GM12878 (cell line): ENCODE measurements at regions not wholly inside any gene's neighbourhood (a gene's known extent, or its start where the extent isn't known, plus 50 kb on each side); places are given as distances from the start of the nearest gene placed in this dataset.

Experiments
- CTCF ChIP-seq, 3 experiments: IDR thresholded peaks in 2 of 3; conservative IDR thresholded peaks in 1 of 3; 2 replicates each; pipeline ENCODE4 v1.5.1; 2011; ENCODE audit warnings: low read depth in 3 of 3, low read length in 3 of 3, mild to moderate bottlenecking in 3 of 3, control low read depth in 2 of 3, moderate library complexity in 2 of 3, inconsistent platforms in 1 of 3, mixed read lengths in 1 of 3; ENCODE audit not compliant: control insufficient read depth in 2 of 3, insufficient read depth in 1 of 3; ENCODE audit errors: extremely low read depth in 1 of 3
- ETV6 ChIP-seq, 2 experiments: fragments of 450-650 bp in 1 of 2; IDR thresholded peaks in 1 of 2; conservative IDR thresholded peaks in 1 of 2; 2 replicates each; pipeline ENCODE4 v1.6.1; 2014; ENCODE audit warnings: antibody characterized with exemption in 1 of 2, borderline replicate concordance in 1 of 2, low read depth in 1 of 2, mild to moderate bottlenecking in 1 of 2, moderate library complexity in 1 of 2
- POLR2A ChIP-seq: IDR thresholded peaks from 2 replicates; pipeline ENCODE4 v1.6.1; 2011; ENCODE audit warnings: low read depth, mild to moderate bottlenecking, low read length
- PRDM15 ChIP-seq: fragments of 450-650 bp; formaldehyde crosslinking; IDR thresholded peaks from 2 replicates; pipeline ENCODE4 v1.4.0; 2020; ENCODE audit warnings: mild to moderate bottlenecking, moderate library complexity
- RELB ChIP-seq: fragments of 450-650 bp; IDR thresholded peaks from 2 replicates; pipeline ENCODE4 v1.6.1; 2017; ENCODE audit warnings: low read depth, mild to moderate bottlenecking, moderate library complexity

- TF ChIP-seq CTCF (IDR thresholded peaks at IDR 0.05 in 2 of 3, conservative IDR thresholded peaks at IDR 0.05 in 1 of 3; ENCODE audit: control insufficient read depth in 2 of 3, extremely low read depth in 1 of 3, insufficient read depth in 1 of 3, low read depth in 3 of 3, low read length in 3 of 3), result no peak
- no peak for TF ChIP-seq ETV6 (conservative IDR thresholded peaks at IDR 0.05 in 1 of 2, IDR thresholded peaks at IDR 0.05 in 1 of 2; ENCODE audit: borderline replicate concordance in 1 of 2, low read depth in 1 of 2)
- TF ChIP-seq PRDM15, result no peak
- no peak for TF ChIP-seq POLR2A
- TF ChIP-seq RELB, result no peak
Observed at GRCh38 chr7:19991936-19992335, 218.5 kb upstream of the TMEM196 start.
